ENCODE measurements at regions not wholly inside any gene's neighbourhood (a gene's known extent, or its start where the extent isn't known, plus 50 kb on each side); places are given as distances from the start of the nearest gene placed in this dataset.

GRCh38 chr10:131746241-131746711 is 154.5 kb upstream of the PPP2R2D start:
- TF ChIP-seq CTCF (conservative IDR thresholded peaks at IDR 0.05) = no peak
- Mint-ChIP-seq H3K9me3 (no peaks in the 10 kb centered on the region), H3K36me3 (ENCODE audit: low read depth) (no peaks in the 10 kb centered on the region), H3K4me1 (peaks cover 51% of the 10 kb centered on the region), H3K4me3 (no peak overlapping the region), H3K27me3 (ENCODE audit: low read depth) (peaks cover 21% of the 10 kb centered on the region), H3K27ac (ENCODE audit: unreplicated experiment) (no peak overlapping the region)
- no peak for DNase-seq (ENCODE audit: low read depth, low spot score)

GRCh38 chr10:131746785-131747184 is 154.0 kb upstream of the PPP2R2D start:
- H3K36me3 Mint-ChIP-seq (ENCODE audit: low read depth) = no peaks in the 10 kb centered on the region
- H3K4me1 Mint-ChIP-seq = peaks cover 56% of the 10 kb centered on the region
- no peak overlapping the region for H3K27ac Mint-ChIP-seq (ENCODE audit: unreplicated experiment)
- H3K9me3 Mint-ChIP-seq = no peaks in the 10 kb centered on the region
- H3K4me3 Mint-ChIP-seq = no peak overlapping the region
- DNase-seq (ENCODE audit: low read depth, low spot score) = no peak
- H3K27me3 Mint-ChIP-seq (ENCODE audit: low read depth) = peaks cover 21% of the 10 kb centered on the region
- no peak for TF ChIP-seq CTCF (conservative IDR thresholded peaks at IDR 0.05)

DNA sequence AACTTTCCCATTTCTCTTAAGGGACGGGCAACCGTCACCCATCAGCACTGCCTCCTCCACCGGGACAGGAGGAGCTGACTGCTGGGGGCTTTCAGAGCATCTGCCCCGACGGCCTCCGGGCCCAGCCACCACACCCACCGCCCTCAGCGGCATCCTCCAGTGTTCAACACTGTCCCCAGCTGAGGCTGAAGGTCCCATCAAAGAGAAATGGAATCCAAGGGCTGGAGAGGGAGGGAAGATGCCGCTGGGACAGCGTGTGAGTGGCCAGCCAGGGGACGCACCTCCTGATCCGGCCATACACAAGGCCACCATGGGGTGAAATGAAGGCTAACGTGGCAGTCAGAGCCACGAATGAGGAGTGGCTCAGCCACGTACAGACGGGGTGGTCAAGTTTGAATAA is 153.6 kb upstream of the PPP2R2D start:
- DNase-seq (ENCODE audit: low read depth, low spot score) = no peak
- H3K27ac Mint-ChIP-seq (ENCODE audit: unreplicated experiment) = no peak overlapping the region
- H3K27me3 Mint-ChIP-seq (ENCODE audit: low read depth) = peaks cover 21% of the 10 kb centered on the region

DNA sequence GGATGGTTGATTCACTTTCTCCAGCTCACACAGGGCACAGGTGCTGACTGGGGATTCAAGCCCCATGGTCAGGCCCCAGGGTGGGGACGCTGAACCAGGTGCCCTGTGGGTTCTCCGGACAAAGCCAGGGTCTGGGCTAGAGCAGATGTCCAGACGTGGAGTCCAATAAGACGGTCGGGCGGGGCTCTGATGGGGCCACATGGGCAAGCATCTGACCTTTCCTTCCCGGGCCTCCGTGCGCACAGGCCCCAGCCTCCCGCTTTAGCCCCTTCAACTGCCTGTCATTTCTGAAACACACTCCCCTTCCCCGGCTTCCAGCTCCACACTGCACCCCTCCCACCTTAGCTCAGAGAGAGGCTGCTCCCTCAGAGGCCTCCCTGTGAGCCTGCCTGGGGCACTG is 153.0 kb upstream of the PPP2R2D start:
- Mint-ChIP-seq H3K27ac (ENCODE audit: unreplicated experiment) (no peak overlapping the region), H3K9me3 (no peaks in the 10 kb centered on the region), H3K27me3 (ENCODE audit: low read depth) (peaks cover 21% of the 10 kb centered on the region), H3K4me3 (no peak overlapping the region), H3K36me3 (ENCODE audit: low read depth) (no peaks in the 10 kb centered on the region), H3K4me1 (peaks cover 66% of the 10 kb centered on the region)
- DNase-seq (ENCODE audit: low read depth, low spot score) = no peak
- TF ChIP-seq CTCF (conservative IDR thresholded peaks at IDR 0.05) = no peak

More for the DNA sequence above, 153.6 kb upstream of the PPP2R2D start:
- no peak overlapping the region for H3K4me3 Mint-ChIP-seq
- H3K36me3 Mint-ChIP-seq (ENCODE audit: low read depth) = no peaks in the 10 kb centered on the region
- no peaks in the 10 kb centered on the region for H3K9me3 Mint-ChIP-seq
- no peak for TF ChIP-seq CTCF (conservative IDR thresholded peaks at IDR 0.05)
- H3K4me1 Mint-ChIP-seq = peaks cover 61% of the 10 kb centered on the region

- Mint-ChIP-seq H3K27ac (ENCODE audit: unreplicated experiment) (no peak overlapping the region), H3K27me3 (ENCODE audit: low read depth) (peaks cover 22% of the 10 kb centered on the region), H3K4me1 (peaks cover 66% of the 10 kb centered on the region), H3K4me3 (no peak overlapping the region), H3K9me3 (no peaks in the 10 kb centered on the region), H3K36me3 (ENCODE audit: low read depth) (no peaks in the 10 kb centered on the region)
- DNase-seq (ENCODE audit: low read depth, low spot score) = no peak
- no peak for TF ChIP-seq CTCF (conservative IDR thresholded peaks at IDR 0.05)
Observed at GRCh38 chr10:131748191-131748590, 152.6 kb upstream of the PPP2R2D start.

Measured in neural crest cell (in vitro differentiated cells).